A549 (cell line): ENCODE measurements at regions not wholly inside any gene's neighbourhood (a gene's known extent, or its start where the extent isn't known, plus 50 kb on each side); places are given as distances from the start of the nearest gene placed in this dataset.

ENCODE experiments used
- ATAC-seq, 2 experiments: fragments of 200-7000 bp in 1 of 2; fragments of >200 bp in 1 of 2; cut with Nextera tagmentation in 1 of 2; cut with Tn5 transposase in 1 of 2; 3 replicates each; pipeline versions ENCODE4 v1.8.0 to v1.9.1; 2018 to 2020; ENCODE audit warnings: mild to moderate bottlenecking in 1 of 2, moderate library complexity in 1 of 2
- CTCF ChIA-PET: fragments of 300-600 bp; sonication (Branson Sonifier 250); formaldehyde crosslinking; extraction: SDS; loops from one replicate; lab custom pipeline; 2021; ENCODE audit warnings: antibody characterized with exemption, inconsistent platforms; lab: Yijun Ruan, JAX
- POLR2A ChIA-PET: fragments of 350-600 bp; formaldehyde crosslinking; extraction: SDS; loops from one replicate; lab custom pipeline; 2021; ENCODE audit warnings: antibody characterized with exemption, inconsistent platforms; lab: Yijun Ruan, JAX
- DNase-seq, 2 experiments: peaks; one replicate each; pipeline versions ENCODE4 v3.0.0 to v3.0.0-alpha.2; 2011 to 2016; ENCODE audit warnings: low read depth in 1 of 2, low spot score in 1 of 2
- FAIRE-seq: peaks from 2 replicates; lab custom pipeline; 2011; peaks lifted over from hg19 to GRCh38; lab: Jason Lieb, UNC
- H3K27ac ChIP-seq, 2 experiments: fragments of >200 bp; sonication (Bioruptor Twin); formaldehyde crosslinking; 3 replicates each; pipeline ENCODE4 v1.5.1; 2016 to 2017
- H3K4me1 ChIP-seq: fragments of >200 bp; sonication (Bioruptor Twin); formaldehyde crosslinking; 3 replicates; pipeline ENCODE4 v1.6.1; 2016
- H3K4me2 ChIP-seq: fragments of >200 bp; sonication (Bioruptor Twin); formaldehyde crosslinking; 3 replicates; pipeline ENCODE4 v1.6.1; 2016
- H3K4me3 ChIP-seq: fragments of >200 bp; sonication (Bioruptor Twin); formaldehyde crosslinking; 3 replicates; pipeline ENCODE4 v1.5.1; 2016
- H3K9me3 ChIP-seq: fragments of >200 bp; sonication (Bioruptor Twin); formaldehyde crosslinking; 3 replicates; pipeline ENCODE4 v1.6.1; 2016
- BHLHE40 ChIP-seq: IDR thresholded peaks from 2 replicates; pipeline ENCODE4 v1.6.1; 2012; ENCODE audit warnings: low read depth, low read length, inconsistent platforms
- CEBPB ChIP-seq, 2 experiments: fragments of >200 bp in 1 of 2; sonication (Bioruptor Twin) in 1 of 2; formaldehyde crosslinking in 1 of 2; IDR thresholded peaks; 2 replicates each; pipeline ENCODE4 v1.6.1; 2012 to 2016
- CHD4 ChIP-seq: fragments of 200-600 bp; sonication (generic); IDR thresholded peaks from 2 replicates; pipeline ENCODE4 v1.6.1; 2016; ENCODE audit warnings: antibody characterized with exemption, mild to moderate bottlenecking, borderline replicate concordance
- EHF ChIP-seq: fragments of 250-450 bp; sonication (Bioruptor Pico); IDR thresholded peaks from 2 replicates; pipeline ENCODE4 v1.5.0; 2020; ENCODE audit warnings: mild to moderate bottlenecking
- ESRRA ChIP-seq: fragments of 150-350 bp; IDR thresholded peaks from 2 replicates; pipeline ENCODE4 v1.6.1; 2014; ENCODE audit warnings: mild to moderate bottlenecking, low read length, borderline replicate concordance
- FOSB ChIP-seq: fragments of 250-450 bp; sonication (Bioruptor Pico); IDR thresholded peaks from 2 replicates; pipeline ENCODE4 v1.5.0; 2020; ENCODE audit warnings: mild to moderate bottlenecking, moderate library complexity
- FOXS1 ChIP-seq: fragments of 250-450 bp; sonication (Bioruptor Pico); IDR thresholded peaks from 2 replicates; pipeline ENCODE4 v1.5.0; 2020; ENCODE audit warnings: mild to moderate bottlenecking, moderate library complexity
- HEYL ChIP-seq: fragments of 250-450 bp; sonication (Bioruptor Pico); IDR thresholded peaks from 2 replicates; pipeline ENCODE4 v1.8.0; 2021; ENCODE audit warnings: mild to moderate bottlenecking, moderate library complexity
- MYC ChIP-seq: IDR thresholded peaks from 2 replicates; pipeline ENCODE4 v1.6.1; 2012; ENCODE audit warnings: mild to moderate bottlenecking, inconsistent platforms, low read length, improper control_type of control experiment, borderline replicate concordance
- NPAS2 ChIP-seq: fragments of 250-450 bp; sonication (Bioruptor Pico); IDR thresholded peaks from 2 replicates; pipeline ENCODE4 v1.8.0; 2022; ENCODE audit warnings: mild to moderate bottlenecking, moderate library complexity, borderline replicate concordance
- PHF8 ChIP-seq: fragments of 200-600 bp; sonication (generic); IDR thresholded peaks from 2 replicates; pipeline ENCODE4 v1.6.1; 2016; ENCODE audit warnings: low read depth, mild to moderate bottlenecking, antibody characterized with exemption, moderate library complexity, borderline replicate concordance
- POLR2A ChIP-seq: IDR thresholded peaks from 2 replicates; pipeline ENCODE4 v1.6.1; 2012; ENCODE audit warnings: mild to moderate bottlenecking, low read length
- RAD21 ChIP-seq, 2 experiments: fragments of >200 bp in 1 of 2; sonication (Bioruptor Twin) in 1 of 2; formaldehyde crosslinking in 1 of 2; IDR thresholded peaks in 1 of 2; conservative IDR thresholded peaks in 1 of 2; 2 replicates in 1 of 2; 3 replicates in 1 of 2; pipeline ENCODE4 v1.6.1; 2012 to 2018; ENCODE audit warnings: inconsistent platforms in 1 of 2
- RFX5 ChIP-seq: fragments of 450-650 bp; IDR thresholded peaks from 2 replicates; pipeline ENCODE4 v1.7.1; 2014; ENCODE audit warnings: antibody characterized with exemption, mild to moderate bottlenecking, moderate library complexity
- TP53 ChIP-seq: fragments of 250-450 bp; sonication (Bioruptor Pico); IDR thresholded peaks from 2 replicates; pipeline ENCODE4 v1.5.0; 2021; ENCODE audit warnings: mild to moderate bottlenecking, moderate library complexity
- USF2 ChIP-seq: fragments of 450-650 bp; IDR thresholded peaks from 2 replicates; pipeline ENCODE4 v1.6.1; 2014; ENCODE audit warnings: antibody characterized with exemption
- WGBS: methylation state at CpG from one replicate; pipeline ENCODE4 v1.1.6; 2017; ENCODE audit errors: missing lambda C conversion rate; 5-methylcytosine and 5-hydroxymethylcytosine counted together
- TF ChIP-seq, protein P1 (sequence below): fragments of >200 bp; sonication (Bioruptor Twin); formaldehyde crosslinking; IDR thresholded peaks from 3 replicates; pipeline ENCODE4 v1.5.1; 2016
- TF ChIP-seq, protein P2 (sequence below): fragments of >200 bp; sonication (Bioruptor Twin); formaldehyde crosslinking; IDR thresholded peaks from 2 replicates; pipeline ENCODE4 v1.6.1; 2016
- TF ChIP-seq, protein P3 (sequence below): fragments of 250-450 bp; sonication (Bioruptor Pico); IDR thresholded peaks from 2 replicates; pipeline ENCODE4 v1.5.0; 2021; ENCODE audit warnings: mild to moderate bottlenecking, moderate library complexity, borderline replicate concordance
- TF ChIP-seq, protein P4 (sequence below): fragments of 200-600 bp; sonication (generic); IDR thresholded peaks from 2 replicates; pipeline ENCODE4 v1.6.1; 2016; ENCODE audit warnings: antibody characterized with exemption, mild to moderate bottlenecking, moderate library complexity

- no peak for DNase-seq
- no peaks in the 10 kb centered on the region for H3K9me3 ChIP-seq
- H3K4me3 ChIP-seq = no peak overlapping the region
- H3K4me1 ChIP-seq = no peaks in the 10 kb centered on the region
- H3K4me2 ChIP-seq = no peak overlapping the region
- FAIRE-seq = no peak
- CTCF ChIA-PET = no interaction called here
- no peak for ATAC-seq
- TF ChIP-seq PHF8 (no peak), FOXS1 (CRISPR knock-in tag) (no peak), MYC (no peak)
- TF ChIP-seq, protein P1, sequence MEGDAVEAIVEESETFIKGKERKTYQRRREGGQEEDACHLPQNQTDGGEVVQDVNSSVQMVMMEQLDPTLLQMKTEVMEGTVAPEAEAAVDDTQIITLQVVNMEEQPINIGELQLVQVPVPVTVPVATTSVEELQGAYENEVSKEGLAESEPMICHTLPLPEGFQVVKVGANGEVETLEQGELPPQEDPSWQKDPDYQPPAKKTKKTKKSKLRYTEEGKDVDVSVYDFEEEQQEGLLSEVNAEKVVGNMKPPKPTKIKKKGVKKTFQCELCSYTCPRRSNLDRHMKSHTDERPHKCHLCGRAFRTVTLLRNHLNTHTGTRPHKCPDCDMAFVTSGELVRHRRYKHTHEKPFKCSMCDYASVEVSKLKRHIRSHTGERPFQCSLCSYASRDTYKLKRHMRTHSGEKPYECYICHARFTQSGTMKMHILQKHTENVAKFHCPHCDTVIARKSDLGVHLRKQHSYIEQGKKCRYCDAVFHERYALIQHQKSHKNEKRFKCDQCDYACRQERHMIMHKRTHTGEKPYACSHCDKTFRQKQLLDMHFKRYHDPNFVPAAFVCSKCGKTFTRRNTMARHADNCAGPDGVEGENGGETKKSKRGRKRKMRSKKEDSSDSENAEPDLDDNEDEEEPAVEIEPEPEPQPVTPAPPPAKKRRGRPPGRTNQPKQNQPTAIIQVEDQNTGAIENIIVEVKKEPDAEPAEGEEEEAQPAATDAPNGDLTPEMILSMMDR = no peak
- TF ChIP-seq, protein P2, sequence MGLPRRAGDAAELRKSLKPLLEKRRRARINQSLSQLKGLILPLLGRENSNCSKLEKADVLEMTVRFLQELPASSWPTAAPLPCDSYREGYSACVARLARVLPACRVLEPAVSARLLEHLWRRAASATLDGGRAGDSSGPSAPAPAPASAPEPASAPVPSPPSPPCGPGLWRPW = no peak
- POLR2A ChIA-PET = no interaction called here
- 4% methylated on average over 2 of the region's 2 CpGs for WGBS
- H3K27ac ChIP-seq = no peak overlapping the region
Measured at GRCh38 chr17:13160790-13161189, 143.0 kb upstream of the ELAC2 start.

DNA sequence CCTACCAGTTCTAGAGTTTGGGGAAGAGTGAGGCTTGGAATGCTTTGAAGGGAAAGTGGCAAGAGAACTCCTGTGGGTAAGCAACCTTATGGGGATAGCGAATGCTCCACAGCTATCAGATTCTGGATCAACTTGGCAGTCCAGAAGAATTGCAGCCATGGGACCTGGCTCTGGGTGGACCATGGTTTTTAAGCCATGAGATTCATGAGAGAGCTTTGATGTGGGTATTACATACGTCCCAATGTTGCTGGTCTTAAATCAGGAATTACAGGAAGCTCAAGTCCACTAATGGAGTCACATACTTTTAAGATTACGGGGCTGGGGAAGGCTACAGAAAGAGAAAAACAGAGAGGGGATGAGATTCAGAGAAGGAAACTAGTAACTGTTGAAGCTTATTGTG lies 142.5 kb upstream of the ELAC2 start:
- no peak overlapping the region for H3K4me2 ChIP-seq
- WGBS = 0% methylated on average over 3 of the region's 3 CpGs
- no peaks in the 10 kb centered on the region for H3K4me1 ChIP-seq
- TF ChIP-seq MYC (no peak), CEBPB (IDR thresholded peaks at IDR 0.05) (no peak), EHF (CRISPR knock-in tag) (no peak), ESRRA (no peak), RFX5 (no peak), FOXS1 (CRISPR knock-in tag) (no peak), BHLHE40 (no peak), FOSB (CRISPR knock-in tag) (no peak), TP53 (CRISPR knock-in tag) (no peak), USF2 (no peak), NPAS2 (CRISPR knock-in tag) (no peak), RAD21 (conservative IDR thresholded peaks at IDR 0.05 in 1 of 2, IDR thresholded peaks at IDR 0.05 in 1 of 2) (no peak), HEYL (CRISPR knock-in tag) (no peak), POLR2A (no peak), CHD4 (no peak)
- TF ChIP-seq, protein P3, sequence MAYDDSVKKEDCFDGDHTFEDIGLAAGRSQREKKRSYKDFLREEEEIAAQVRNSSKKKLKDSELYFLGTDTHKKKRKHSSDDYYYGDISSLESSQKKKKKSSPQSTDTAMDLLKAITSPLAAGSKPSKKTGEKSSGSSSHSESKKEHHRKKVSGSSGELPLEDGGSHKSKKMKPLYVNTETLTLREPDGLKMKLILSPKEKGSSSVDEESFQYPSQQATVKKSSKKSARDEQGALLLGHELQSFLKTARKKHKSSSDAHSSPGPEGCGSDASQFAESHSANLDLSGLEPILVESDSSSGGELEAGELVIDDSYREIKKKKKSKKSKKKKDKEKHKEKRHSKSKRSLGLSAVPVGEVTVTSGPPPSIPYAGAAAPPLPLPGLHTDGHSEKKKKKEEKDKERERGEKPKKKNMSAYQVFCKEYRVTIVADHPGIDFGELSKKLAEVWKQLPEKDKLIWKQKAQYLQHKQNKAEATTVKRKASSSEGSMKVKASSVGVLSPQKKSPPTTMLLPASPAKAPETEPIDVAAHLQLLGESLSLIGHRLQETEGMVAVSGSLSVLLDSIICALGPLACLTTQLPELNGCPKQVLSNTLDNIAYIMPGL (CRISPR knock-in tag) = no peak
- TF ChIP-seq, protein P4, sequence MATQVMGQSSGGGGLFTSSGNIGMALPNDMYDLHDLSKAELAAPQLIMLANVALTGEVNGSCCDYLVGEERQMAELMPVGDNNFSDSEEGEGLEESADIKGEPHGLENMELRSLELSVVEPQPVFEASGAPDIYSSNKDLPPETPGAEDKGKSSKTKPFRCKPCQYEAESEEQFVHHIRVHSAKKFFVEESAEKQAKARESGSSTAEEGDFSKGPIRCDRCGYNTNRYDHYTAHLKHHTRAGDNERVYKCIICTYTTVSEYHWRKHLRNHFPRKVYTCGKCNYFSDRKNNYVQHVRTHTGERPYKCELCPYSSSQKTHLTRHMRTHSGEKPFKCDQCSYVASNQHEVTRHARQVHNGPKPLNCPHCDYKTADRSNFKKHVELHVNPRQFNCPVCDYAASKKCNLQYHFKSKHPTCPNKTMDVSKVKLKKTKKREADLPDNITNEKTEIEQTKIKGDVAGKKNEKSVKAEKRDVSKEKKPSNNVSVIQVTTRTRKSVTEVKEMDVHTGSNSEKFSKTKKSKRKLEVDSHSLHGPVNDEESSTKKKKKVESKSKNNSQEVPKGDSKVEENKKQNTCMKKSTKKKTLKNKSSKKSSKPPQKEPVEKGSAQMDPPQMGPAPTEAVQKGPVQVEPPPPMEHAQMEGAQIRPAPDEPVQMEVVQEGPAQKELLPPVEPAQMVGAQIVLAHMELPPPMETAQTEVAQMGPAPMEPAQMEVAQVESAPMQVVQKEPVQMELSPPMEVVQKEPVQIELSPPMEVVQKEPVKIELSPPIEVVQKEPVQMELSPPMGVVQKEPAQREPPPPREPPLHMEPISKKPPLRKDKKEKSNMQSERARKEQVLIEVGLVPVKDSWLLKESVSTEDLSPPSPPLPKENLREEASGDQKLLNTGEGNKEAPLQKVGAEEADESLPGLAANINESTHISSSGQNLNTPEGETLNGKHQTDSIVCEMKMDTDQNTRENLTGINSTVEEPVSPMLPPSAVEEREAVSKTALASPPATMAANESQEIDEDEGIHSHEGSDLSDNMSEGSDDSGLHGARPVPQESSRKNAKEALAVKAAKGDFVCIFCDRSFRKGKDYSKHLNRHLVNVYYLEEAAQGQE = no peak
- TF ChIP-seq, all 56 proteins: peak for 0
- POLR2A ChIA-PET = no interaction called here
- CTCF ChIA-PET = no interaction called here
- H3K9me3 ChIP-seq = no peaks in the 10 kb centered on the region
- DNase-seq = no peak
- FAIRE-seq = no peak
- no peak overlapping the region for H3K27ac ChIP-seq
- no peak for ATAC-seq
- no peak overlapping the region for H3K4me3 ChIP-seq
